HL-60 (cell line): ENCODE measurements at regions not wholly inside any gene's neighbourhood (a gene's known extent, or its start where the extent isn't known, plus 50 kb on each side); places are given as distances from the start of the nearest gene placed in this dataset.

Experiments used
- CTCF ChIP-seq: IDR thresholded peaks from one replicate; pipeline ENCODE4 v1.5.1; 2011; ENCODE audit warnings: low read length, control low read depth, inconsistent platforms; ENCODE audit not compliant: insufficient read depth
- POLR2AphosphoS5 ChIP-seq: IDR thresholded peaks from 2 replicates; pipeline ENCODE4 v1.6.1; 2012; ENCODE audit warnings: low read depth

- TF ChIP-seq CTCF (no peak), POLR2AphosphoS5 (no peak)
Measured at GRCh38 chr3:197458906-197459470, 96.8 kb downstream of the BDH1 start.
